HG02981 (cell line): ENCODE measurements at regions not wholly inside any gene's neighbourhood (a gene's known extent, or its start where the extent isn't known, plus 50 kb on each side); places are given as distances from the start of the nearest gene placed in this dataset.
"Not testable (repeated sequence)": the region's sequence is repeated elsewhere in the genome, so short reads cannot be mapped to it uniquely, and the experiment has no call there.

Experiments
- ATAC-seq: cut with Tn5 transposase; IDR thresholded peaks from one replicate; pipeline ENCODE4 v1.9.1; 2021; ENCODE audit warnings: mild to moderate bottlenecking, moderate library complexity; ENCODE audit not compliant: unreplicated experiment

DNA sequence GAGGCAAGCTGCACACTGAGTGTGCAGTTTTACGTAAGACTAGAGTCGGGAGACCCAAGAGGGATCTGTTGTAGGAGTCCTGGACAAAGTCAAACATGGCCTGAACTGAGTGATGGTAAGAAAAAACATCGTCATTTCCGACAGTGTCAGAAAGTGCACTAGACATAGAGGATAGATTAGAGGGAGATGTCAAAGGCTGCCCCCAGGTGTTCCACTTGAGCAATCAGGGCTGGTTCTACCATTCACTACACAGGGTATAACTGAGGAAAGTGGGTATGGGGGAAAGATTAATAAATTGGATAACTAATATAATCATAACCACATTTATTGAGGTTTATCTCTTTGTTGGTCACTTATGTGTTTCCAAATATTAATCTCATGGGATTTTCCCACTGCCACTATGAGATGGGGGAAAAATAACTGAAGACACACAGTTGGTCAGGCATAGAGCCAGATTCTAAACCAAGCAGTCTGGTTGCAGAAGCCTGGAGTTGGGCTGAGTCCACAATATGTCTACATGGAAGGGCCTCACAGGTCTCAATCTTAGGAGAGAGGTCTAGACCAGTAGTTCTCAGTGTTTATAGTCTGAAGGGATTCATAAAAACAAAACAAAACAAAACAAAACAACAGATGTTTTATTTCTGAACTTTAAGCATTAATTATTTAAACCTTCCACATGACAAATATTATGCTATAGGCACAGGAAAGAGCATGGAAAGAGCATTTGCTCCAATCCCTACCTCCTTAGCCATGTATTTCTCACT is 766.5 kb downstream of the NTRK3 start:
- ATAC-seq = no peak

DNA sequence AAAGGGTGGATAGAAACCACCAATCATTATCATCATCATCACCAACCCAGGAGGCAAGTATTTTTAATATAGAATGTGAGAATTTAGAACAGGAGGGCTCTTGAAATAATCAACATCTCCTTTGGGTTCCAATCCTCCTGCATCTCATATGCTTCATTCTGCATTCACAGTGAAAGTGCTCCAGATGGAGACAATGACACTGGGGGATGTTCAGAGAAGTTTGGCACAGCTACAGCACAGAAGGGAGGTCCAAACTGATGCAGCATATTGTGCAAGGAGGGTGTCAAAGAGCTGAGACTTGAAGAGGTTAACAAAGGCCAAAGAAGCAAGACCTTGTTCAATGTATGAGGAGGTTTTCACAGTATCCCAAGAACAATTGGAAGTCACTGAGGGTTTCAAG is 767.1 kb downstream of the NTRK3 start:
- no peak for ATAC-seq

DNA sequence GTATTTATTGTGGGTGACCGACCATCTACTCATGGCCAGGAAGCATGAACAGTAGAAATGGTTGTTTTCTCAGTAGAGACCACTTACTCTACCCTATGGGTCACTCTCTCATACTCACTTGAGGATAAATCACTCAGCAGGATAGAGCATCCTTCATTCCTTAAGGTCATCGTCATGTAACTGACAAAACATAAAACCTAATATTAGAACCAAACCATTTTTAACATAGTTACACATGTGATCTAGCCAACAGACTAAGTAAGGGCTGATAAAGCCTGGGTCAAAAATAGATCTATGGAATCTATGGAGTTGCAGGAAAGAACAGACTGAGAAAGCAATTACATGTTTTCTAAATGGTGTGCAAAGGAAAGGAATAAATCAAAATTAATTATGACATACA is 769.1 kb downstream of the NTRK3 start:
- ATAC-seq = no peak

DNA sequence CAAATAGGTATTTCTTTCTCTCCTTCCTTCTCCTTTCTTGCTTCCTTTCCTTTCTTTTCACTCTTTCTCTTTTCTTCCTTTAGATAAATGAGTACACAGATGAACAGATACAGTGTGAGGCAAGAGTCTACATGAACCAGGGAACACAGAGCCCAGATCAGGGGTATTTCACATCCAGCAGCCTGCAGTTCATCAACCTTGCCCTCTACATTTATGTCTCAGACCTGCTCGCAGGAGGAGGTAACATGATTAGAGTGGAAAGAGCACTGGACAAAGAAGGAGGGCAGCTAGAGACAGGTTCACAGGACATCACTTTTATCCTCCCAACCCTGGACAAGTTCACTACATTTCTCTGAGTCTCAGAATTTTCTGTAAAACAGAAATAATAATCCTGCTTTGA is 773.1 kb downstream of the NTRK3 start:
- ATAC-seq = no peak

DNA sequence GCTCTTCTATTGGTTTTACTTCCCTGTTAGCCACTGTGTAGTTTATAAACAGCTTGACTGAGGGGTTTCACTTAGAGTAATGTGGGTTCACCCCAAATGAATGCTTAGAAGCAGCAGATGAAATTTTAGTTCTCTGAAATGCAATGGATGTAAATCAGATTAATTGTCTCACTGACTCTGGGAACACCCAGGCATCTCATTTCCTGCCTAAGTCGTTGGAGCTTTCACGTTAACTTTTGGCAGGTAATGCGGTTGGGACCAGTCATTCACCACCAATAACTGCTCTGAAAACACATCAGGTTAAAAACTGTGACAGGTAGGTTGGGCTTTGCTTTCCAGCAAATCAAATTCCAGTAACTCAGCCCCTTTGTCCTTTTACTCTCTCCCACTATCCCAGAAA is 775.4 kb downstream of the NTRK3 start:
- no peak for ATAC-seq

DNA sequence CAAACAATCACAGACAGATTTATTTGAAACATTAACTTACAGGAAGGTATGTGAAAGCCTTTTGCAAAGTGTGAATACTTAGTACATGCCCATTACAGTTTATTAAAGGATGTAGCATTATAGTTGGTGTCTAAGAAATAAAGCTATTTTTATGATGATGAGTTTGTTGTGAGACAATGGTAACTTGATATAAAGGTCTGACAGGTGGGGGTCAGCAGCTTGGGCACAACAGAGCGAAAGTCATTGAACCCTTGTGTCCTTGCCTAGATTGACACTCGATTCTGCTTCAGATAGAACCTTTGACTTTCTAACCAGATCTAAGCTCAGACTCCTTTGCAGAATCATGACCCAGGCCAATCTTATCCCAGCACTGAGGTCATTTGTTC is 777.9 kb downstream of the NTRK3 start:
- ATAC-seq = no peak

DNA sequence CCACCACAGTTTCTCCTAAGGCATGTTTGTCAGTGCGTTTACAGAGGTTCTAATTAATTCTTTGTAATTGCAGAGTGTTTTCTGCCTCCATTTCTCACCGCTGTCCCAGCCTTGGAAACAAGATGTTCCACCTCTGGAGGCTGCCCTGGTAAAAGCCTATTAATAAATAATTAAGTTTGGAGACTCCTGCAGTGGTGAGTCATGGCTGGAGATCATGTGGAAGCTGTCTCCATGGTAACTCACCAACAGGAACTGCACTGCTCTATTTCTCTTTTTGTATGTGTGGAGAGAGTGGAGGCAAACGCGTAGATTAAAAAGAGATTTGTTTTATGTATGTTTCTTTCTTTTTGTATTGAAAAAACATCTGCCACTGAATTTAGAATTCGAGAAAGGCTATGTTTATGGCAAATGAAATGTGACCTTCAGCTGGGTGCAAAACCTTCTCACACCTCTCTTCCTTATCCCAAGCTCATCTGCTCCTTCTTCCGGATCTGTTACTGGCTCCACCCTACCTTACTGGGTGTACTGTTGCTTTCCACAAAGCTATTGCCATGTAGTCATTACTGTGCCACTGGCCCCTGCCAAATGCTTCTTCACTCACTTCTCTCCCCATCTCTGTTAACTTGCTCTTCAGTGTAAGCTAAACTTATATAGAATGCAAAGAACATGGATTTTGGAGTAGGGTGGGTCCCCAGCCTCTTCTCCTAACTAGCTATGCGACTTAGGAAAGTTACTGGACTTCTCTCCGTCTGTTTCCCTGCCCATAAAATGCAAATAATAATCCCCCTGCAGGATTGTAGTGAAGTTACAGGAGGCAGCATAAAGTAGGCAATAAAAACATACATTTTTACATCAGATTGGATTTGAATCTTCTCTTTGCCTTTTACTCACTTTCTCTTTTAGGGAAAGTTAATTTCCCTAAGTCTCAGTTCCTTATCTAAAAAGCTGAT is 778.5 kb downstream of the NTRK3 start:
- no peak for ATAC-seq

DNA sequence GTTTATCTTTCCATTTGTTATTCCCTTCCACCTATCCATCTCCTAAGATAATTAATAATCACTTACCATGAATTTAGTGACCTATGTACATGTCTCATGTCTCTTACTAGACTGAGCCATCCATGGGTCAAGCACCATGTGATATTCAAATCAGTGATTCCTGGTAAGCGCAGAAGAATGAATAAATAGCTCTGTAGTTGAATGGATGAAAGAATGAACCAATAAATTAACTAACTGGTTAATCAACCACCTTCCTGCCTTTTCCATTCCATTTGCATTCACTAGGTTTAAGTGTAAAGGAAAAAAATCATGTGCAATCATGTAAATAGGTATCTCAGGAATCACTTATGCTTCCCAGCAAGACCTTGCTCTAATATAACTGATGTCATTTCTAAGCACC is 779.5 kb downstream of the NTRK3 start:
- no peak for ATAC-seq

DNA sequence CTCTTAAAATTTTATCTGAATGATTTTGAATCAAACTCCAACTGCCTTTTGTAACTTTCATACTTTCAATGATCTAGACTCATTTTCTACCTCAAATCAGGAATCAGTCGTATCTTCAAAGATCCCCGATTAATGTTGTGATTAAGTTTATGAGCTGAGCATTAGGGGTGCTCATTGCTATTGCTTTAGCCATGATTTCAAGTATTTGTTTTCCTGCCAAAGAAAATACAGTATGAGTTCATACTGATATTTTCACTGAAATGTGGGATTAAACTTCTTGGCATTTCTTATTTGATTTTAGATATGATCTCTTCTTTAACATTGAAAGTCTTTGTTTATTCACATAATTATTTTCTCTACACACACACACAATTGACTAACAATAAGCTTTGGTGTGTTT is 785.6 kb downstream of the NTRK3 start:
- ATAC-seq = no peak

DNA sequence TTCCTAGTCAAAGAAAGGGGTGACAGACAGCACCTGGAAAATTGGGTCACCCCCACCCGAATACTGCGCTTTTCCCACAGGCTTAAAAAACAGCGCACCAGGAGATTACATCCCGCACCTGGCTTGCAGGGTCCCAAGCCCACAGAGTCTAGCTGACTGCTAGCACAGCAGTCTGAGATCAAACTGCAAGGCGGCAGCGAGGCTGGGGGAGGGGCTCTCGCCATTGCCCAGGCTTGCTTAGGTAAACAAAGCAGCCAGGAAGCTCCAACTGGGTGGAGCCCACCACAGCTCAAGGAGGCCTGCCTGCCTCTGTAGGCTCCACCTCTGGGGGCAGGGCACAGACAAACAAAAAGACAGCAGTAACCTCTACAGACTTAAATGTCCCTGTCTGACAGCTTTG is 792.6 kb downstream of the NTRK3 start:
- not testable (repeated sequence) for ATAC-seq

DNA sequence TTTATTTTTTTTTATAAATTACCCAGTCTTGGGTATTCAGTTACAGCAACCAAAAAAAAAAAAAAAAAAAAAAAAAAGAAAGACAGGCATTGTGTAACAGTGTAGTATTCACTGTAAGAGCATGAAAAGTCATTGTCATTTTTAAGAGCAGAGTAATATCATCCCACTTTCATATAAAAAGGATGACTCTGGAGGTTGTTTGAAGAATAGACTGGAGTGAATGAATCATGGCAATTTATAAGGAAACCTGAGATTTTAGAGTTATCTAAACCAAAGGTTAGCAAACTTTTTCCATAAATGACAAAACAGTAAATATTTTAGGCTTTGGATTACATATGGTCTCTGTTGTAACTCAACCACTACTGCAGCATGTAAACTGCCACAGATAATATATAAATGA is 794.9 kb downstream of the NTRK3 start:
- no peak for ATAC-seq

DNA sequence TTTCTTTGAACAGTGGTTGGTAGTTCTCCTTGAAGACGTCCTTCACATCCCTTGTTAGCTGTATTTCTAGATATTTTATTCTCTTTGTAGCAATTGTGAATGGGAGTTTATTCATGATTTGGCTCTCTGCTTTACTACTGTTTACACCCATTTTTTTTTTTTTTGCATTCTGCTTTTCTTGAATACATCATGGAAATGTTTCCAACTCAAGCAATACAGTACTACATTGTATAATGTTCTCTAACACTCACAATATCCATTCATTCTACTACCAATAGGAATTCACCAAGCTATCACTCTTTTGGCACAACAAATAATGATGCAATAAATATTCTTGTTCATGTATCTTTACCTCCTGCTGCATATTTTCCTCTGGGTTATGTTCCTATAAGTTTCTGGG is 801.7 kb downstream of the NTRK3 start:
- no peak for ATAC-seq

DNA sequence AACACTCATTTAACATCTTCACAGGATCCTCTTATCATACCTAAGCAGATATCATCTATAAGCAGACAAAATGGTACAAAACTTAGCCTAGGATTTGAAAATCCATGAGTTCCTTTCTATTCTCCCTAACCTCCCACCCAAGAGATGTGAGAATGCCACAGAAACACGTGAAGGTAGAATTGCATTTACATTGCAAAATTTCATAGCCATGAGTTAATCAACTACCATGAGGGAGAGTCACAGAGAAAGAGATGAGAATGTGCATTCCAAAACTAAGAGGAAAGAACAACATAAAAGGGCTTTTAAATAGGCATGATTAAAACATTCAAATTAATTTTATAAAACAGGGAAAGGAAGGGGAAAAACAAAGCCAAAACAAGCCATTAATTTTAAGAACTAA is 806.2 kb downstream of the NTRK3 start:
- ATAC-seq = no peak

DNA sequence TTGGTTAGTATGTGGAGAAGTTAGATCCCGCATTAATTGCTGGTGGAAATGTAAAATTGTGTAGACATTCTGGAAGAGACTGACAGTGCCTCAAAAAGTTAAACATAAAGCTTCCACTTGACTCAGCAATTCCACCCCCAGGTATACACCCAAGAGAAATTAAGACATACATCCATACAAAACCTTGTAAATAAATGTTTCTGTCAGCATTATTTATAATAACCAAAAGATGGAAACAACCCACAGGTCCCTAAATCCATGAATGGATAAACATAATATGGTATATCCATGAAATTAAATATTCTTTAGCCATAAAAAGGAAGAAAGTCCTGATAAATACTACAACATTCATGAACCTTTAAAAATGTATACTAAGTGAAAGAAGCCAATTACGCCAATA is 817.4 kb downstream of the NTRK3 start:
- ATAC-seq = no peak

DNA sequence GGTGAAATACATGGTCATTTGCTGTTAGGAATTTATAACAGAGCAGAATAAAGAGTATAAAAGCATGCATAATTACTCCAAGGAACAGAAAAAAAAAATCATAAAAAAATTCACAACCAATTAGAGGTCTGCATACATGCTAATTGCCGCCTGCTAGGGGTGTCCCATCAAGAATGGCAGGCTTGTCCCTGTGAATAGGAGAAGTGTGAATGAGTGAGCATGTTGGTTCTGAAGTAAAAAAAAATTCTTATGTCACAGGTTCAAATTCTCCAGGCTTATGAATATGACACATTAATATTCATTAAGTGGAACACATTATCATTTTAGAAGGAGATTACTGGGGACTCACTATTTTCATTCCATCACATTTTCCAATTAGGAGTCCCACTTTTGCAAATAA is 822.7 kb downstream of the NTRK3 start:
- no peak for ATAC-seq

DNA sequence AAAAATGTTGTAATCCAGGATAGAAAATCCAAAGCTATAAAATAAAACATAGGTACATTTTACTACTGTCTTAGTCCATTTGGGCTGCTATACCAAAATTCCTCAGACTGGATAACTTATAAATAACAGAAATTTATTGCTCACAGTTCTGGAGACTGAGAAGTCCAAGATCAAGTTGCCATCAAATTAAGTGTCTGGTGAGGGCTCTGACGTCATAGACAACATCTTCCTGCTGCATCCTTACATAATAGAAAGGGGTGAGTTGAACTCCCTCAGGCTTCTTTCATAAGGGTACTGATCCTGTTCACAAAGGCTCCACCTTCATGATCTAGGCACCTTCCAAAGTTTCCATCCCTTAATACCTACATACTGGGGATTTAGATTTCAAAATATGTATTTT is 826.8 kb downstream of the NTRK3 start:
- no peak for ATAC-seq

DNA sequence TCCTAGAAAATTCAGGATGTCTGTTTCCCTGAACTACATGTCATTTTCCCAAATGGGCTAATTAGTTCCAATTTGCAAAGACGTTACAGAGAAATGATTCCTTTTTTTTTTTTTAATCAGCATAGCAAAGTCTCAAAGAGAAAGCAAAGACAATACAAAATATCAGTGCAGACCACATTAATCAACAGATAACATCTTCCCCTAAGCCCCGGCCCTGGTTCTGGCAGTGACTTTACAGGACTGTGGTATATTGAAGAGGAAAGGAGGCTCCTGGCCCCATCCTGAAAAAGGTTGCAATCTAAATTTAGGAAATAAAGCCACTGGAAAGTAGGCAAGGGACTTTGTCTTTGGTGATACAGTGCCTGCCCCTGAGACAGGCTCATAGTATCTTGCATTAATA is 836.5 kb downstream of the NTRK3 start:
- ATAC-seq = no peak

DNA sequence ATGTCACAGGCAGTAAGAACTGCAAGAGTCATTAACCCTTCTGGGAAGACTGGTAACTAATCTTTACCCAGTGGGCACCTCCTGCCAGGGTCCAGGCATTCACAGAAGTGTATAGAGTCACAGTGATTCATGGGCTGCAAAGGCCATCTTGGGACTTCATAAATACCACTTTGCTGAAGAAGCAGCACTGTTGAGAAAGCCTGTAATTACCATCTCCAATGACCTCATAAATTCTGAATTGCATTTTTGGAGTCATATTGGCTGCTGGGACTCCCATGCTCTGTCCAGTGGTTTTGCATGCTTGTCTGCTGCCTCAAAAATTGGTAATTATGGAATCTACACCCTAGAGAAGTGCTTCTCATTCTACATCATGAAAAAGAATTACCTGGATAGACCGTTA is 837.2 kb downstream of the NTRK3 start:
- no peak for ATAC-seq

DNA sequence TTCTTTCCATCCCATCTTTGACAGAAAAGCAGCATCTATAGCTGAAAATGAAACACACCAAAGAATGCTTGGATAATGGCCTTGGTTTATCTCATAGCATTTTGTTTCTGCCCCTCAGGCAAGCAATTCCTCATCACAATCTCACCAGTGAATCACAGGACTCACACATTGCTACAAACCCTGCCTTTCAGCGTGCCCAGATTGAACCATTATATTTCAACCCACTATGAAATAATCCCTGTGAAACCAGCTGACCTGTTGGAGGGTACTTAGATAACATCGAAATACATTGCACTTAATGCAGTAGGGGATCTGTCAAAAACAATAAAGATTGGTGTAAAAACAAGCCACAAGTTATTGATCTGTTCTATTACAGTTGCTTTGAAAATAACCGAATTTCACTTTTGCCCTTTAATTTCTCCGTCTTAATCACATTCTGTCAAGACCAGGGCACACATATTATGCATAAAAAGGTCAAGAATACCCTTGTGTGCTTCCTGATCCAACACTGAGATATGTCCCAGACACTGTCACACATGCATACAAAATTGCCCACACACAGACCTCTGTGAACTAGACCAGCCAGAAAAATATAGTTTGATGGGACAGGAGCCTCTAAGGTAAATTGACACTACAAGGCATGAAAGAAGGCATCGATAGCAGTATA is 839.8 kb downstream of the NTRK3 start:
- ATAC-seq = no peak

DNA sequence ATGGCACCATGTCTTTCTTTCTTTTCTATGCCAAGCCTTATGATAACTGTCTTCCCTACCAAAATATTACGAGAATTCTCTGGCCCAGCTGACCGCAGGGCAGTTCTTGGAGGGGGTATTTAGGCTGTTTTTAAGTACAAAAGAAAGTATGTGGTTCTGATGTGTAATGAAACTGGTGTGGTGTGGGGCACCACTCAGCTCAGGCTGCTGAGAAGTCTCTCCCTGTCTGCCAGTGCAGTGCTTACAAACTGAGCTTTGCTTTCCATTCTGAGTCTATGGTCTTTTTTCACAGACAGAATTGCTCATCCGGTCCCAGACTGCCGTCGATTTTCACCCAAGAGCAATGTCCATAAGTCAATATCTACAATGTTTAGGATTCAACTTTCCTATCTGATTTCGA is 847.6 kb downstream of the NTRK3 start:
- no peak for ATAC-seq

DNA sequence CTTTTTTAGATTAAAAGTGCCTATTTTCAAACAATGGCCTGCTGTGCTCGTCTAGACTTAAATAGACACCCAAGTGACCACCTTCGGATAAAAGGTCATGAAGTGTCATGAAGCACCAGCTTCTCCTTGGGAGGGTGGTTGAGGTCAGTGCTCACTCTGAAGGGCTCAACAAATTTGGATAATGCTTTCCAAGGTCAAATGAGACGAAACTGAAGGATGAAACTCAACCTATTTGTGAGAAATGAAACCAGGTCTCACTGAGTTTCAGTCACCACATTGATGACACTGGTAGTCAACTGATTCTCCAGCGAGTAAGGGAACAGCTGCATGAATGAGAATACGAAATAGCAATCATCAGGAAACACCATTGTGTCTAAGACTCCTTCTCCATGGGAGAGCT is 852.6 kb downstream of the NTRK3 start:
- ATAC-seq = no peak

DNA sequence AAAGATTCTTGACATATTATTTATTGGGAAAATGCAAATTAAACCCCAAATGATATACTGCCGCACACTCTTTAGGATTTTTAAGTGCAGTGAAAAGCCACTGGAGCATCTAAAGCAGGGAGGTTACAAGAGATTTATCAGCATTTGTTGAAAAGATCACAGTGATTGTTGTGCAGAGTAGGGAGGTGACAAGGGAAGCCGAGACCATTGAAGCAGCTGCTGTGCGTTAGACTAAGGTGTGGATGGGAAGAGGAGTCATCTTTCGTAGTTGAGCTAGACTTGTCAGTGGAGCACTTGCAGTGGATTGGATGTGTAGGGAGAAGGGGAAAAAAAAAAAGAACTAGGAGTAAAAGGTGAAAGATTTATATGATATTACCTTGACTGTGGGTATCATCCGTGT is 854.6 kb downstream of the NTRK3 start:
- ATAC-seq = no peak
